ENCODE measurements at regions not wholly inside any gene's neighbourhood (a gene's known extent, or its start where the extent isn't known, plus 50 kb on each side); places are given as distances from the start of the nearest gene placed in this dataset.

DNA sequence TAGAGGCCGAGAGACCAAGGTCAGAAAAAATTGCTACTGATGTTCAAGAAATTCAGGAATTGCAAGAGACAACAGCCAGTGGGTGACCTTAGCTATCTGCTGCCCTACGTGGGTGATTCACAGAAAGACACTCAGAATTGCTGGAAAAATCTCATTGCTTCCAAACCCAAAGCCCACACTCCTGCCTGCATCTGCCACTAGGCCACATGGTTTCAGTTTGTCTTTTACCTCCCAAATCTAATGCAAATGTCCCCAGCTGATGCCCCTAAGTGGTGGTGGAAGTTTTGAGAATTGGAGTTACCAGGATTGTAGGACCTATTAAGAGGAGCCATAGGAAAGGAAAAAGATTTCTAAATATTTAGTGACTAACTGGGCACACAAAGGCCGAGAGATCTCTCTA is 341.5 kb upstream of the CHRM3 start:
- TF ChIP-seq, protein P1, sequence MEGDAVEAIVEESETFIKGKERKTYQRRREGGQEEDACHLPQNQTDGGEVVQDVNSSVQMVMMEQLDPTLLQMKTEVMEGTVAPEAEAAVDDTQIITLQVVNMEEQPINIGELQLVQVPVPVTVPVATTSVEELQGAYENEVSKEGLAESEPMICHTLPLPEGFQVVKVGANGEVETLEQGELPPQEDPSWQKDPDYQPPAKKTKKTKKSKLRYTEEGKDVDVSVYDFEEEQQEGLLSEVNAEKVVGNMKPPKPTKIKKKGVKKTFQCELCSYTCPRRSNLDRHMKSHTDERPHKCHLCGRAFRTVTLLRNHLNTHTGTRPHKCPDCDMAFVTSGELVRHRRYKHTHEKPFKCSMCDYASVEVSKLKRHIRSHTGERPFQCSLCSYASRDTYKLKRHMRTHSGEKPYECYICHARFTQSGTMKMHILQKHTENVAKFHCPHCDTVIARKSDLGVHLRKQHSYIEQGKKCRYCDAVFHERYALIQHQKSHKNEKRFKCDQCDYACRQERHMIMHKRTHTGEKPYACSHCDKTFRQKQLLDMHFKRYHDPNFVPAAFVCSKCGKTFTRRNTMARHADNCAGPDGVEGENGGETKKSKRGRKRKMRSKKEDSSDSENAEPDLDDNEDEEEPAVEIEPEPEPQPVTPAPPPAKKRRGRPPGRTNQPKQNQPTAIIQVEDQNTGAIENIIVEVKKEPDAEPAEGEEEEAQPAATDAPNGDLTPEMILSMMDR (IDR thresholded peaks at IDR 0.05; ENCODE audit: insufficient read depth, low read length, poor library complexity, severe bottlenecking), result no peak
- TF ChIP-seq EZH2phosphoT487 (conservative IDR thresholded peaks at IDR 0.05; ENCODE audit: low read length), result no peak
